GM12875 (cell line): ENCODE measurements at regions not wholly inside any gene's neighbourhood (a gene's known extent, or its start where the extent isn't known, plus 50 kb on each side); places are given as distances from the start of the nearest gene placed in this dataset.

Source experiments
- H3K4me3 ChIP-seq: one replicate; pipeline ENCODE4 v1.5.1; 2011; ENCODE audit warnings: low read depth, low read length, control low read depth
- CTCF ChIP-seq: IDR thresholded peaks from 2 replicates; pipeline ENCODE4 v1.5.1; 2011; ENCODE audit warnings: low read depth, mild to moderate bottlenecking, control low read depth, inconsistent platforms, low read length, moderate library complexity, borderline replicate concordance; ENCODE audit not compliant: insufficient read depth

- H3K4me3 ChIP-seq = no peak overlapping the region
- no peak for TF ChIP-seq CTCF
These were observed 224.0 kb upstream of the TENM3 start for GRCh38 chr4:182019148-182019652.

GRCh38 chr4:182022909-182023308 lies 220.3 kb upstream of the TENM3 start:
- H3K4me3 ChIP-seq = no peak overlapping the region
- no peak for TF ChIP-seq CTCF

GRCh38 chr4:182023469-182023868 lies 219.7 kb upstream of the TENM3 start:
- no peak for TF ChIP-seq CTCF
- H3K4me3 ChIP-seq = no peak overlapping the region

- no peak overlapping the region for H3K4me3 ChIP-seq
- no peak for TF ChIP-seq CTCF
These were observed 200.3 kb upstream of the TENM3 start for GRCh38 chr4:182042945-182043344.

- no peak for TF ChIP-seq CTCF
- H3K4me3 ChIP-seq = no peak overlapping the region
These were observed 194.3 kb upstream of the TENM3 start for GRCh38 chr4:182048871-182049270.

- TF ChIP-seq CTCF = no peak
- no peak overlapping the region for H3K4me3 ChIP-seq
These were observed 186.3 kb upstream of the TENM3 start for GRCh38 chr4:182056866-182057265.

GRCh38 chr4:182062458-182062857 lies 180.7 kb upstream of the TENM3 start:
- no peak for TF ChIP-seq CTCF
- no peak overlapping the region for H3K4me3 ChIP-seq
